Common myeloid progenitor, CD34-positive (primary cell): ENCODE measurements at regions not wholly inside any gene's neighbourhood (a gene's known extent, or its start where the extent isn't known, plus 50 kb on each side); places are given as distances from the start of the nearest gene placed in this dataset.

Source experiments
- CTCF ChIA-PET: fragments of 350-600 bp; sonication (Branson Sonifier 250); formaldehyde crosslinking; loops from one replicate; lab custom pipeline; 2021; ENCODE audit warnings: antibody characterized with exemption; lab: Charles Lee
- POLR2A ChIA-PET: fragments of 350-600 bp; sonication (Branson Sonifier 250); formaldehyde crosslinking; loops from one replicate; lab custom pipeline; 2021; ENCODE audit warnings: antibody characterized with exemption; lab: Charles Lee
- DNase-seq, 3 donors: peaks; one replicate each; pipeline versions ENCODE4 v3.0.0 to v3.0.0-alpha.2; 2013
- H3K27ac ChIP-seq, 2 experiments: 1 replicate in 1 of 2; 2 replicates in 1 of 2; pipeline ENCODE4 v1.7.0; 2013; ENCODE audit warnings: inconsistent platforms in 2 of 2, low read length in 2 of 2, mild to moderate bottlenecking in 2 of 2, low read depth in 1 of 2, moderate library complexity in 1 of 2; ENCODE audit not compliant: severe bottlenecking in 2 of 2, insufficient read depth in 1 of 2, poor library complexity in 1 of 2
- H3K27me3 ChIP-seq, 5 experiments: replicated peaks in 2 of 5; 1 replicate in 3 of 5; 2 replicates in 2 of 5; pipeline versions ENCODE4 v1.6.1 to v1.7.0; 2013; ENCODE audit warnings: low read length in 4 of 5, mild to moderate bottlenecking in 2 of 5, moderate library complexity in 2 of 5, inconsistent platforms in 1 of 5; ENCODE audit not compliant: insufficient read depth in 5 of 5, control insufficient read depth in 4 of 5
- H3K36me3 ChIP-seq, 4 experiments: 1 replicate in 2 of 4; 2 replicates in 2 of 4; pipeline versions ENCODE4 v1.6.1 to v1.7.0; 2013; ENCODE audit warnings: low read length in 3 of 4, control low read depth in 1 of 4, mild to moderate bottlenecking in 1 of 4; ENCODE audit not compliant: control insufficient read depth in 4 of 4, insufficient read depth in 4 of 4
- H3K4me1 ChIP-seq, 4 experiments: 1 replicate in 3 of 4; 2 replicates in 1 of 4; pipeline versions ENCODE4 v1.6.1 to v1.7.1; 2013; ENCODE audit warnings: low read length in 3 of 4, mild to moderate bottlenecking in 3 of 4, control low read depth in 1 of 4, inconsistent platforms in 1 of 4, moderate library complexity in 1 of 4; ENCODE audit not compliant: control insufficient read depth in 4 of 4, insufficient read depth in 4 of 4; ENCODE audit errors: control extremely low read depth in 1 of 4
- H3K4me3 ChIP-seq, 7 experiments: 1 replicate in 4 of 7; 2 replicates in 3 of 7; pipeline versions ENCODE4 v1.5.1 to v1.7.0; 2013; ENCODE audit warnings: mild to moderate bottlenecking in 7 of 7, low read length in 6 of 7, moderate library complexity in 6 of 7, inconsistent platforms in 2 of 7, low read depth in 2 of 7, control low read depth in 1 of 7; ENCODE audit not compliant: insufficient read depth in 4 of 7, control insufficient read depth in 1 of 7; ENCODE audit errors: extremely low read depth in 1 of 7
- H3K9me3 ChIP-seq, 5 experiments: 1 replicate in 4 of 5; 2 replicates in 1 of 5; pipeline versions ENCODE4 v1.6.1 to v1.7.1; 2013; ENCODE audit warnings: low read length in 4 of 5, mild to moderate bottlenecking in 2 of 5, inconsistent platforms in 1 of 5, low read depth in 1 of 5, moderate library complexity in 1 of 5; ENCODE audit not compliant: control insufficient read depth in 4 of 5, insufficient read depth in 2 of 5; ENCODE audit errors: control extremely low read depth in 1 of 5
- WGBS: methylation state at CpG from one replicate; pipeline ENCODE4 v1.1.5; 2013; ENCODE audit not compliant: insufficient coverage; 5-methylcytosine and 5-hydroxymethylcytosine counted together

GRCh38 chr6:117136702-117137101 is 128.7 kb upstream of the VGLL2 start:
- no peaks in the 10 kb centered on the region for H3K36me3 ChIP-seq
- H3K9me3 ChIP-seq, result no peaks in the 10 kb centered on the region
- 100% methylated on average over 1 of the region's 1 CpG for WGBS
- POLR2A ChIA-PET, result no interaction called here
- DNase-seq, result no peak
- CTCF ChIA-PET, result no interaction called here
- no peaks in the 10 kb centered on the region for H3K4me1 ChIP-seq
- H3K27me3 ChIP-seq, result no peaks in the 10 kb centered on the region
- H3K27ac ChIP-seq, result no peak overlapping the region
- H3K4me3 ChIP-seq, result no peak overlapping the region

GRCh38 chr6:117137711-117138110 is 127.6 kb upstream of the VGLL2 start:
- no peak for DNase-seq
- Histone ChIP-seq H3K4me3 (no peak overlapping the region), H3K9me3 (no peaks in the 10 kb centered on the region), H3K27me3 (no peaks in the 10 kb centered on the region), H3K4me1 (no peaks in the 10 kb centered on the region), H3K36me3 (no peaks in the 10 kb centered on the region), H3K27ac (no peak overlapping the region)
- POLR2A ChIA-PET, result no interaction called here
- CTCF ChIA-PET, result no interaction called here
- WGBS, result 94% methylated on average over 4 of the region's 4 CpGs

- no peak overlapping the region for H3K27ac ChIP-seq
- no peaks in the 10 kb centered on the region for H3K27me3 ChIP-seq
- H3K4me3 ChIP-seq, result no peak overlapping the region
- H3K36me3 ChIP-seq, result no peaks in the 10 kb centered on the region
- no peaks in the 10 kb centered on the region for H3K4me1 ChIP-seq
- DNase-seq, result no peak
- 100% methylated on average over 2 of the region's 2 CpGs for WGBS
- ChIA-PET POLR2A (no interaction called here), CTCF (no interaction called here)
- H3K9me3 ChIP-seq, result no peaks in the 10 kb centered on the region
Observed at GRCh38 chr6:117138425-117138824, 126.9 kb upstream of the VGLL2 start.

GRCh38 chr6:117138920-117139319 is 126.4 kb upstream of the VGLL2 start:
- POLR2A ChIA-PET, result no interaction called here

GRCh38 chr6:117142142-117142541 is 123.2 kb upstream of the VGLL2 start:
- no peak overlapping the region for H3K27ac ChIP-seq
- no peaks in the 10 kb centered on the region for H3K27me3 ChIP-seq
- ChIA-PET POLR2A (no interaction called here), CTCF (no interaction called here)
- no peaks in the 10 kb centered on the region for H3K36me3 ChIP-seq
- DNase-seq, result no peak
- H3K9me3 ChIP-seq, result peaks cover 0 to 8% (median 0%) of the 10 kb centered on the region in 5 experiments
- 91% methylated on average over 3 of the region's 3 CpGs for WGBS
- H3K4me1 ChIP-seq, result no peaks in the 10 kb centered on the region
- H3K4me3 ChIP-seq, result no peak overlapping the region

More at GRCh38 chr6:117138920-117139319, 126.4 kb upstream of the VGLL2 start:
- Histone ChIP-seq H3K27ac (no peak overlapping the region), H3K4me3 (no peak overlapping the region), H3K4me1 (no peaks in the 10 kb centered on the region), H3K9me3 (no peaks in the 10 kb centered on the region), H3K36me3 (no peaks in the 10 kb centered on the region), H3K27me3 (no peaks in the 10 kb centered on the region)
- CTCF ChIA-PET, result no interaction called here
- DNase-seq, result no peak

- WGBS, result 78% methylated on average over 1 of the region's 1 CpG
- POLR2A ChIA-PET, result no interaction called here
- Histone ChIP-seq H3K4me1 (no peaks in the 10 kb centered on the region), H3K27me3 (no peaks in the 10 kb centered on the region), H3K36me3 (no peaks in the 10 kb centered on the region), H3K27ac (no peak overlapping the region), H3K4me3 (no peak overlapping the region), H3K9me3 (peaks cover 0 to 8% (median 0%) of the 10 kb centered on the region in 5 experiments)
- DNase-seq, result no peak
- CTCF ChIA-PET, result no interaction called here
Observed at GRCh38 chr6:117142995-117143394, 122.4 kb upstream of the VGLL2 start.

GRCh38 chr6:117143647-117144046 is 121.7 kb upstream of the VGLL2 start:
- Histone ChIP-seq H3K27ac (no peak overlapping the region), H3K4me1 (no peaks in the 10 kb centered on the region), H3K9me3 (peaks cover 0 to 8% (median 0%) of the 10 kb centered on the region in 5 experiments), H3K27me3 (no peaks in the 10 kb centered on the region), H3K4me3 (no peak overlapping the region), H3K36me3 (no peaks in the 10 kb centered on the region)
- WGBS, result no CpG with 5 or more reads among the region's 2 CpGs
- ChIA-PET POLR2A (no interaction called here), CTCF (no interaction called here)
- no peak for DNase-seq
